GM12892 (cell line): ENCODE measurements at regions not wholly inside any gene's neighbourhood (a gene's known extent, or its start where the extent isn't known, plus 50 kb on each side); places are given as distances from the start of the nearest gene placed in this dataset.

ENCODE experiments used
- POLR2A ChIP-seq: IDR thresholded peaks from 2 replicates; pipeline ENCODE4 v1.6.1; 2011; ENCODE audit warnings: low read depth, low read length, control low read depth
- POLR2AphosphoS5 ChIP-seq: IDR thresholded peaks from 2 replicates; pipeline ENCODE4 v1.6.1; 2011; ENCODE audit warnings: low read depth, low read length, control low read depth

DNA sequence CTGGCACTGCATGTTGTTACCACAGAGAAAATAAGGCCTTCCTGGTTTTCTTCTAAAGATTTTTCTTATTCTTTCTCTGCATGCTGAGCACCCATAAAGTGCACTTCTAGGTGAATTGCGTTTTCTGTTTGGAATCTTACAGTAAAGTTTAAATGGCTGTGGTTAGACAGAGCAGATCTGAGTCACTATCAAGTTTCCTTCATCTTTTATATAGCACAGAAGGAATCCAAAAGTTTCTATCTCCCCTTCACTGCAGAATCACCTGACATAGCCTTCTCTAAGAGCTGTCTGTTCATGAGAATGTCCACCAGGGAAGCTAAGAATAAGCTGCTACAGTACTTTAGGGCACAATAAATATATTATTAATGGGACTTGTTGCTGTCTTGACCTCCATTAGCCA is 455.5 kb upstream of the FAM241A start:
- TF ChIP-seq POLR2A (no peak), POLR2AphosphoS5 (no peak)
